Liver (tissue), 3 donors: ENCODE measurements at regions not wholly inside any gene's neighbourhood (a gene's known extent, or its start where the extent isn't known, plus 50 kb on each side); places are given as distances from the start of the nearest gene placed in this dataset.

Experiments
- FOXA1 ChIP-seq: IDR thresholded peaks from 2 replicates; pipeline ENCODE4 v1.6.1; 2016; ENCODE audit warnings: antibody characterized with exemption
- FOXA2 ChIP-seq: IDR thresholded peaks from 2 replicates; pipeline ENCODE4 v1.6.1; 2016; ENCODE audit warnings: antibody characterized with exemption
- GABPA ChIP-seq, 2 donors: IDR thresholded peaks in 1 of 2; conservative IDR thresholded peaks in 1 of 2; 2 replicates each; pipeline ENCODE4 v1.6.1; 2016; ENCODE audit warnings: antibody characterized with exemption in 2 of 2, mild to moderate bottlenecking in 1 of 2, moderate library complexity in 1 of 2
- HNF4A ChIP-seq, 2 donors: conservative IDR thresholded peaks; 2 replicates each; pipeline ENCODE4 v1.6.1; 2016; ENCODE audit warnings: antibody characterized with exemption in 2 of 2, mild to moderate bottlenecking in 2 of 2
- HNF4G ChIP-seq: IDR thresholded peaks from 2 replicates; pipeline ENCODE4 v1.6.1; 2016; ENCODE audit warnings: antibody characterized with exemption
- JUND ChIP-seq, 2 donors: IDR thresholded peaks; 2 replicates each; pipeline ENCODE4 v1.6.1; 2016; ENCODE audit warnings: antibody characterized with exemption in 2 of 2
- RAD21 ChIP-seq, 2 donors: IDR thresholded peaks; 2 replicates each; pipeline ENCODE4 v1.6.1; 2016; ENCODE audit warnings: antibody characterized with exemption in 2 of 2, mild to moderate bottlenecking in 2 of 2
- RXRA ChIP-seq, 2 donors: IDR thresholded peaks; 2 replicates each; pipeline ENCODE4 v1.6.1; 2017 to 2018; ENCODE audit warnings: antibody characterized with exemption in 2 of 2, mild to moderate bottlenecking in 1 of 2
- SP1 ChIP-seq: IDR thresholded peaks from 2 replicates; pipeline ENCODE4 v1.6.1; 2018; ENCODE audit warnings: antibody characterized with exemption, mild to moderate bottlenecking
- TAF1 ChIP-seq: conservative IDR thresholded peaks from 2 replicates; pipeline ENCODE4 v1.6.1; 2016; ENCODE audit warnings: antibody characterized with exemption, mild to moderate bottlenecking
- YY1 ChIP-seq: IDR thresholded peaks from 2 replicates; pipeline ENCODE4 v1.6.1; 2016; ENCODE audit warnings: antibody characterized with exemption, mild to moderate bottlenecking
- TF ChIP-seq, protein P1 (sequence below): fragments of 150-350 bp; IDR thresholded peaks from 2 replicates; pipeline ENCODE4 v1.5.1; 2017; ENCODE audit warnings: improper control_type of control experiment, low read depth, low read length; ENCODE audit not compliant: missing input control
- TF ChIP-seq, protein P2 (sequence below): IDR thresholded peaks from 2 replicates; pipeline ENCODE4 v1.6.1; 2016; ENCODE audit warnings: antibody characterized with exemption
- TF ChIP-seq, protein P3 (sequence below): IDR thresholded peaks from 2 replicates; pipeline ENCODE4 v1.6.1; 2016; ENCODE audit warnings: antibody characterized with exemption, mild to moderate bottlenecking
- donor health status: healthy.
- donor health status: healthy.

- TF ChIP-seq, protein P1, sequence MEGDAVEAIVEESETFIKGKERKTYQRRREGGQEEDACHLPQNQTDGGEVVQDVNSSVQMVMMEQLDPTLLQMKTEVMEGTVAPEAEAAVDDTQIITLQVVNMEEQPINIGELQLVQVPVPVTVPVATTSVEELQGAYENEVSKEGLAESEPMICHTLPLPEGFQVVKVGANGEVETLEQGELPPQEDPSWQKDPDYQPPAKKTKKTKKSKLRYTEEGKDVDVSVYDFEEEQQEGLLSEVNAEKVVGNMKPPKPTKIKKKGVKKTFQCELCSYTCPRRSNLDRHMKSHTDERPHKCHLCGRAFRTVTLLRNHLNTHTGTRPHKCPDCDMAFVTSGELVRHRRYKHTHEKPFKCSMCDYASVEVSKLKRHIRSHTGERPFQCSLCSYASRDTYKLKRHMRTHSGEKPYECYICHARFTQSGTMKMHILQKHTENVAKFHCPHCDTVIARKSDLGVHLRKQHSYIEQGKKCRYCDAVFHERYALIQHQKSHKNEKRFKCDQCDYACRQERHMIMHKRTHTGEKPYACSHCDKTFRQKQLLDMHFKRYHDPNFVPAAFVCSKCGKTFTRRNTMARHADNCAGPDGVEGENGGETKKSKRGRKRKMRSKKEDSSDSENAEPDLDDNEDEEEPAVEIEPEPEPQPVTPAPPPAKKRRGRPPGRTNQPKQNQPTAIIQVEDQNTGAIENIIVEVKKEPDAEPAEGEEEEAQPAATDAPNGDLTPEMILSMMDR = no peak
- TF ChIP-seq FOXA1 = no peak
- TF ChIP-seq, protein P2, sequence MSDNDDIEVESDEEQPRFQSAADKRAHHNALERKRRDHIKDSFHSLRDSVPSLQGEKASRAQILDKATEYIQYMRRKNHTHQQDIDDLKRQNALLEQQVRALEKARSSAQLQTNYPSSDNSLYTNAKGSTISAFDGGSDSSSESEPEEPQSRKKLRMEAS = no peak
- TF ChIP-seq SP1 = no peak
- TF ChIP-seq, protein P3, sequence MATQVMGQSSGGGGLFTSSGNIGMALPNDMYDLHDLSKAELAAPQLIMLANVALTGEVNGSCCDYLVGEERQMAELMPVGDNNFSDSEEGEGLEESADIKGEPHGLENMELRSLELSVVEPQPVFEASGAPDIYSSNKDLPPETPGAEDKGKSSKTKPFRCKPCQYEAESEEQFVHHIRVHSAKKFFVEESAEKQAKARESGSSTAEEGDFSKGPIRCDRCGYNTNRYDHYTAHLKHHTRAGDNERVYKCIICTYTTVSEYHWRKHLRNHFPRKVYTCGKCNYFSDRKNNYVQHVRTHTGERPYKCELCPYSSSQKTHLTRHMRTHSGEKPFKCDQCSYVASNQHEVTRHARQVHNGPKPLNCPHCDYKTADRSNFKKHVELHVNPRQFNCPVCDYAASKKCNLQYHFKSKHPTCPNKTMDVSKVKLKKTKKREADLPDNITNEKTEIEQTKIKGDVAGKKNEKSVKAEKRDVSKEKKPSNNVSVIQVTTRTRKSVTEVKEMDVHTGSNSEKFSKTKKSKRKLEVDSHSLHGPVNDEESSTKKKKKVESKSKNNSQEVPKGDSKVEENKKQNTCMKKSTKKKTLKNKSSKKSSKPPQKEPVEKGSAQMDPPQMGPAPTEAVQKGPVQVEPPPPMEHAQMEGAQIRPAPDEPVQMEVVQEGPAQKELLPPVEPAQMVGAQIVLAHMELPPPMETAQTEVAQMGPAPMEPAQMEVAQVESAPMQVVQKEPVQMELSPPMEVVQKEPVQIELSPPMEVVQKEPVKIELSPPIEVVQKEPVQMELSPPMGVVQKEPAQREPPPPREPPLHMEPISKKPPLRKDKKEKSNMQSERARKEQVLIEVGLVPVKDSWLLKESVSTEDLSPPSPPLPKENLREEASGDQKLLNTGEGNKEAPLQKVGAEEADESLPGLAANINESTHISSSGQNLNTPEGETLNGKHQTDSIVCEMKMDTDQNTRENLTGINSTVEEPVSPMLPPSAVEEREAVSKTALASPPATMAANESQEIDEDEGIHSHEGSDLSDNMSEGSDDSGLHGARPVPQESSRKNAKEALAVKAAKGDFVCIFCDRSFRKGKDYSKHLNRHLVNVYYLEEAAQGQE = no peak
- TF ChIP-seq GABPA (IDR thresholded peaks at IDR 0.05 in 1 of 2, conservative IDR thresholded peaks at IDR 0.05 in 1 of 2) = no peak
- no peak for TF ChIP-seq RXRA (IDR thresholded peaks at IDR 0.05)
- TF ChIP-seq RAD21 (IDR thresholded peaks at IDR 0.05) = no peak
- no peak for TF ChIP-seq HNF4A (conservative IDR thresholded peaks at IDR 0.05)
- TF ChIP-seq FOXA2 = no peak
- TF ChIP-seq YY1 = no peak
- no peak for TF ChIP-seq JUND (IDR thresholded peaks at IDR 0.05)
- TF ChIP-seq TAF1 = no peak
- TF ChIP-seq HNF4G = no peak
Measured at GRCh38 chr6:14440940-14441781, 323.6 kb downstream of the CD83 start.
